ENCODE measurements at regions not wholly inside any gene's neighbourhood (a gene's known extent, or its start where the extent isn't known, plus 50 kb on each side); places are given as distances from the start of the nearest gene placed in this dataset.
A peak's percentile ranks its signal among the peaks of the same experiment; 100 is the strongest.

- no peak for DNase-seq (ENCODE audit: low read depth in 2 of 2)
- Histone ChIP-seq H3K4me1 (ENCODE audit: control insufficient read depth, extremely low read depth, insufficient read depth, low read length) (no peaks in the 10 kb centered on the region), H3K36me3 (ENCODE audit: control insufficient read depth, insufficient read depth, low read length) (no peaks in the 10 kb centered on the region), H3K4me3 (replicated peaks in 1 of 4; ENCODE audit: control extremely low read depth in 1 of 4, insufficient read depth in 1 of 4, low read depth in 3 of 4, low read length in 4 of 4) (no peak overlapping the region), H3K9me3 (ENCODE audit: control insufficient read depth, insufficient read depth, low read depth, low read length) (no peaks in the 10 kb centered on the region), H4K20me1 (ENCODE audit: control insufficient read depth, extremely low read depth, insufficient read depth, low read length) (no peaks in the 10 kb centered on the region), H3K9ac (ENCODE audit: insufficient read depth, low read length) (no peak overlapping the region), H3K27ac (ENCODE audit: insufficient read depth, low read length) (no peak overlapping the region), H2AFZ (ENCODE audit: low read length) (no peak overlapping the region), H3K27me3 (ENCODE audit: control insufficient read depth, insufficient read depth, low read length) (no peaks in the 10 kb centered on the region), H3K79me2 (ENCODE audit: control insufficient read depth, insufficient read depth, low read length) (no peaks in the 10 kb centered on the region), H3K4me2 (ENCODE audit: extremely low read depth, insufficient read depth, low read length) (no peak overlapping the region)
- TF ChIP-seq EZH2 (IDR thresholded peaks at IDR 0.05; ENCODE audit: low read length, missing control alignments) = no peak
- no peak for TF ChIP-seq CTCF (conservative IDR thresholded peaks at IDR 0.05 in 1 of 2, IDR thresholded peaks at IDR 0.05 in 1 of 2; ENCODE audit: low read depth in 1 of 2, low read length in 2 of 2)
Measured at GRCh38 chr4:131081069-131081468, 1985.1 kb downstream of the C4orf33 start.

GRCh38 chr4:131084997-131085396, 1989.0 kb downstream of the C4orf33 start:
- H4K20me1 ChIP-seq (ENCODE audit: control insufficient read depth, extremely low read depth, insufficient read depth, low read length) = no peaks in the 10 kb centered on the region
- no peaks in the 10 kb centered on the region for H3K27me3 ChIP-seq (ENCODE audit: control insufficient read depth, insufficient read depth, low read length)
- H3K9ac ChIP-seq (ENCODE audit: insufficient read depth, low read length) = no peak overlapping the region
- H3K4me3 ChIP-seq (replicated peaks in 1 of 4; ENCODE audit: control extremely low read depth in 1 of 4, insufficient read depth in 1 of 4, low read depth in 3 of 4, low read length in 4 of 4) = no peak overlapping the region
- no peak overlapping the region for H2AFZ ChIP-seq (ENCODE audit: low read length)
- H3K79me2 ChIP-seq (ENCODE audit: control insufficient read depth, insufficient read depth, low read length) = no peaks in the 10 kb centered on the region
- H3K36me3 ChIP-seq (ENCODE audit: control insufficient read depth, insufficient read depth, low read length) = no peaks in the 10 kb centered on the region
- H3K27ac ChIP-seq (ENCODE audit: insufficient read depth, low read length) = no peak overlapping the region
- TF ChIP-seq CTCF (conservative IDR thresholded peaks at IDR 0.05 in 1 of 2, IDR thresholded peaks at IDR 0.05 in 1 of 2; ENCODE audit: low read depth in 1 of 2, low read length in 2 of 2) (no peak), EZH2 (IDR thresholded peaks at IDR 0.05; ENCODE audit: low read length, missing control alignments) (no peak)
- H3K4me1 ChIP-seq (ENCODE audit: control insufficient read depth, extremely low read depth, insufficient read depth, low read length) = no peaks in the 10 kb centered on the region
- DNase-seq (ENCODE audit: low read depth in 2 of 2) = no peak
- H3K4me2 ChIP-seq (ENCODE audit: extremely low read depth, insufficient read depth, low read length) = no peak overlapping the region
- no peaks in the 10 kb centered on the region for H3K9me3 ChIP-seq (ENCODE audit: control insufficient read depth, insufficient read depth, low read depth, low read length)

- no peak overlapping the region for H3K9ac ChIP-seq (ENCODE audit: insufficient read depth, low read length)
- no peak overlapping the region for H2AFZ ChIP-seq (ENCODE audit: low read length)
- H3K36me3 ChIP-seq (ENCODE audit: control insufficient read depth, insufficient read depth, low read length) = no peaks in the 10 kb centered on the region
- no peaks in the 10 kb centered on the region for H3K4me1 ChIP-seq (ENCODE audit: control insufficient read depth, extremely low read depth, insufficient read depth, low read length)
- no peak overlapping the region for H3K4me3 ChIP-seq (replicated peaks in 1 of 4; ENCODE audit: control extremely low read depth in 1 of 4, insufficient read depth in 1 of 4, low read depth in 3 of 4, low read length in 4 of 4)
- no peak overlapping the region for H3K27ac ChIP-seq (ENCODE audit: insufficient read depth, low read length)
- H3K79me2 ChIP-seq (ENCODE audit: control insufficient read depth, insufficient read depth, low read length) = no peaks in the 10 kb centered on the region
- no peak overlapping the region for H3K4me2 ChIP-seq (ENCODE audit: extremely low read depth, insufficient read depth, low read length)
- no peaks in the 10 kb centered on the region for H3K27me3 ChIP-seq (ENCODE audit: control insufficient read depth, insufficient read depth, low read length)
- TF ChIP-seq EZH2 (IDR thresholded peaks at IDR 0.05; ENCODE audit: low read length, missing control alignments) = no peak
- TF ChIP-seq CTCF (conservative IDR thresholded peaks at IDR 0.05 in 1 of 2, IDR thresholded peaks at IDR 0.05 in 1 of 2; ENCODE audit: low read depth in 1 of 2, low read length in 2 of 2) = peak in 1 of 2 donors; percentile 25
- DNase-seq (ENCODE audit: low read depth in 2 of 2) = peak; percentile 44 to 61
- H3K9me3 ChIP-seq (ENCODE audit: control insufficient read depth, insufficient read depth, low read depth, low read length) = no peaks in the 10 kb centered on the region
- no peaks in the 10 kb centered on the region for H4K20me1 ChIP-seq (ENCODE audit: control insufficient read depth, extremely low read depth, insufficient read depth, low read length)
Measured at GRCh38 chr4:131091896-131092295, 1995.9 kb downstream of the C4orf33 start.

All from fibroblast of lung (primary cell).